ENCODE measurements at regions not wholly inside any gene's neighbourhood (a gene's known extent, or its start where the extent isn't known, plus 50 kb on each side); places are given as distances from the start of the nearest gene placed in this dataset.

DNA sequence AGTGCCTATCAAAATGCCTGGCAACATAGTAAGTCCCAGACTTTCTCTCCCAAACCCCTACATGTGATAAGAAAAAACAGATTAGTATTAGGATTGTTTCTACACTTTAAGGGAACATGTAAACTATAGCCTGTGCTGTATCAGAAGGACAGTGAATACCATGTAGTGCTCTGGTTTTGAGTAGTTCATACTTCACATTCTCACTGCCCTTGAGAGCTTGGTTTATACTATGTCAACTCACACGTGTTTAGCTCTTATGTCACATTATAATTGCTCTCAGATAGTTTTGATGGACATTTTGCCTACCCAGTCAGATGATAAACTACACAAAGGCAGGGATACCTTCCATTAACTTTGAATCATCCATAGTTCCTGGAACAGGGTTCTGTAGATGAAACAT is 58.0 kb upstream of the PGRMC2 start:
- no peak overlapping the region for H3K27ac ChIP-seq
- TF ChIP-seq, protein P1, sequence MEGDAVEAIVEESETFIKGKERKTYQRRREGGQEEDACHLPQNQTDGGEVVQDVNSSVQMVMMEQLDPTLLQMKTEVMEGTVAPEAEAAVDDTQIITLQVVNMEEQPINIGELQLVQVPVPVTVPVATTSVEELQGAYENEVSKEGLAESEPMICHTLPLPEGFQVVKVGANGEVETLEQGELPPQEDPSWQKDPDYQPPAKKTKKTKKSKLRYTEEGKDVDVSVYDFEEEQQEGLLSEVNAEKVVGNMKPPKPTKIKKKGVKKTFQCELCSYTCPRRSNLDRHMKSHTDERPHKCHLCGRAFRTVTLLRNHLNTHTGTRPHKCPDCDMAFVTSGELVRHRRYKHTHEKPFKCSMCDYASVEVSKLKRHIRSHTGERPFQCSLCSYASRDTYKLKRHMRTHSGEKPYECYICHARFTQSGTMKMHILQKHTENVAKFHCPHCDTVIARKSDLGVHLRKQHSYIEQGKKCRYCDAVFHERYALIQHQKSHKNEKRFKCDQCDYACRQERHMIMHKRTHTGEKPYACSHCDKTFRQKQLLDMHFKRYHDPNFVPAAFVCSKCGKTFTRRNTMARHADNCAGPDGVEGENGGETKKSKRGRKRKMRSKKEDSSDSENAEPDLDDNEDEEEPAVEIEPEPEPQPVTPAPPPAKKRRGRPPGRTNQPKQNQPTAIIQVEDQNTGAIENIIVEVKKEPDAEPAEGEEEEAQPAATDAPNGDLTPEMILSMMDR (conservative IDR thresholded peaks at IDR 0.05): no peak

DNA sequence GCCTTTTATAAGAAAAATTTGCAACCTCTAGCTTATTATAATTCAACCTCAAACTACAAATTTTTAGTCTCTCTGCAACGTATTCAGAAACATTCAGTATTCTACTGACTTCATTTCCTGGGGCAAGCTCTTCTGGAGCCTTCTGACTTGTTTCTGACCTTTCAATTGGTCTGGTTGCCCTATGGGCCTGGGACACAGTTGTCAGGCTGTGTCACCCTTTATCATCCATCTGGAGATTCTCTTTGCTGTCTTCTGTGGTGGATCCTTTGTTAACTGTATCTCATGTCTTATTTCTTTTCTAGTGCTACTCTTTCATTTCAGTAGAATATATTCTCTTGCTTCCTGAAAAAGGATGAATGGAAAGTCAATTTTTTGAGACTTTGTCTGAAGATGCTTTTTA is 55.1 kb upstream of the PGRMC2 start:
- TF ChIP-seq, protein P1 (conservative IDR thresholded peaks at IDR 0.05): no peak
- no peak overlapping the region for H3K27ac ChIP-seq

DNA sequence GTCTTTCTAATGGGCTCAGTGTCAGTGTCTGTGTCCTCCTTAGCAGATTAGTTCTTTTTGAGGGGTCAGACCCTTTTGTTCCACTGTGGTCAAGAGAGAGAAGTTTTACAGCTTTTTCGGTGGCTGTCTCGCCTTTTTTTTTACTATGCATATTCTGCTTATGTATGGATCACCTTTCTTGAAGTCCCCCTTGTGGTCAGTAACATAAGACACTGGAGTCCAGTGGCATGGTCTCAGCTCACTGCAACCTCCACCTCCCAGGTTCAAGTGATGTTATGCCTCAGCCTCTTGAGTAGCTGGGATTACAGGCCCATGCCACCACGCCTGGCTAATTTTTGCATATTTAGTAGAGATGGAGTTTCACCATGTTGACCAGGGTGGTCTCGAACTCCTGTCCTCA is 54.0 kb upstream of the PGRMC2 start:
- no peak overlapping the region for H3K27ac ChIP-seq
- TF ChIP-seq, protein P1 (conservative IDR thresholded peaks at IDR 0.05): no peak

DNA sequence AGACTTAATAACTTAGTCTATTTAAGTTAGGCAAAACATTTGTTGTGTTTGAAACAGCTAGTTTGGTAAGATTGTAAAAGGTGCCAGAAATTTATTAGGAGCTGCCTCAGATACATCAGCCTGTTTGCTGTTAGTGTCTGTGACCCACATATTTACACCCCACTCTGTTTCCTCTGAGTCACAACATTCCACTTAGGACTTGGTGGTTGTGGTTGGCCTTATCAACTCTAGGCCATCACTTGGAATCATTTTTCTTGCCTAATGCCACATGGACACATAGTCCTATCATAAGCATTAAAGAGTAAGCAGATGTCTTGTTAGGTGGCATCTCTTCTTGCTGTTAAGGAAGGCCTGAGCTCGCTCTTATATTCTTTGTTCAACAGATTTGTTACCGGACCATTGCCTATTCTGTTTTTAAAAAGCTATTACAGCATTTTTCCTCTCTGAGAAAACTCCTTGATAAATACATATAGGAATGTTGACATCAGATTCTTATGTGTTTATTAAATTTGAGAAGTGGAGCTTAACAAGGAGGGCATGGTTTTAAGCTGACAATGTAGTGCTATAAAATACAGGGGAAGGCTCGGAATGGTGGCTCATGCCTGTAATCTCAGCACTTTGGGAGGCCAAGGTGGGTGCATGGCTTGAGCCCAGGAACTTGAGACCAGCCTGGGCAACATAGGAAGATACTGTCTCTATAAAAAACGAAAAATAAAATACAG is 51.2 kb upstream of the PGRMC2 start:
- TF ChIP-seq, protein P1 (conservative IDR thresholded peaks at IDR 0.05): no peak
- H3K27ac ChIP-seq: no peak overlapping the region

DNA sequence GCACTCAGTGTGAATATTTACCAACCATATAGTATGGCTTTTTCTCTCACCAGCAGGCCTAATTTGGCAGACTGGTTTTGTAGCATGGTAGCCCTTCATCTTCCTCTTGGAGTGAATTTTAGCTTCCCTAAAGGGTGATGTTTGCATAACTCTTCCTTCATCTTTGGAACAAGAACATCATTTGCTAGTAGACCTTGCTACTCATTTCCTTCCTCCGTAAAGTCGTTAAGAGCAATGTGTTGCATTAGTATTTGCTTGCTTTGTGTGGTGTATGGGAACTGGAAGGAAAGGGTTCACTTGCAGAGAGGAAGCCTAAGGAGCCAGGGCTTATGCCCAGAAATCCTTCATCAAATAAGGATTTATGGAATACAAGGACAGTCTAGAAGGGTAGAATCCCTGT is 50.2 kb upstream of the PGRMC2 start:
- TF ChIP-seq, protein P1 (conservative IDR thresholded peaks at IDR 0.05): no peak
- no peak overlapping the region for H3K27ac ChIP-seq

Data from VCaP (cell line).